Lung (tissue), 11 donors: ENCODE measurements at regions not wholly inside any gene's neighbourhood (a gene's known extent, or its start where the extent isn't known, plus 50 kb on each side); places are given as distances from the start of the nearest gene placed in this dataset.

Experiments
- ATAC-seq: fragments of 200-7000 bp; cut with Tn5 transposase; one replicate; pipeline ENCODE4 v1.9.1; 2020; ENCODE audit warnings: moderate number of reproducible peaks; ENCODE audit not compliant: insufficient read depth, low FRiP score
- DNase-seq, 3 donors: peaks; one replicate each; pipeline ENCODE4 v3.0.0-alpha.2; 2013 to 2017
- H3K27ac ChIP-seq, 2 donors: one replicate each; pipeline ENCODE4 v1.5.1; 2013; ENCODE audit warnings: mild to moderate bottlenecking in 2 of 2, moderate library complexity in 2 of 2, control low read depth in 1 of 2, inconsistent platforms in 1 of 2, low read depth in 1 of 2, low read length in 1 of 2
- H3K27me3 ChIP-seq, 3 donors: one replicate each; pipeline ENCODE4 v1.5.1; 2013; ENCODE audit warnings: low read length in 2 of 3; ENCODE audit not compliant: control insufficient read depth in 3 of 3, insufficient read depth in 3 of 3
- H3K36me3 ChIP-seq, 4 donors: one replicate each; pipeline ENCODE4 v1.5.1; 2013; ENCODE audit warnings: low read length in 4 of 4, mild to moderate bottlenecking in 1 of 4, moderate library complexity in 1 of 4; ENCODE audit not compliant: control insufficient read depth in 4 of 4, insufficient read depth in 4 of 4
- H3K4me1 ChIP-seq, 5 donors: one replicate each; pipeline ENCODE4 v1.5.1; 2013; ENCODE audit warnings: low read length in 5 of 5, mild to moderate bottlenecking in 2 of 5, moderate library complexity in 1 of 5; ENCODE audit not compliant: control insufficient read depth in 5 of 5, insufficient read depth in 5 of 5
- H3K4me3 ChIP-seq: one replicate; pipeline ENCODE4 v1.5.1; 2013; ENCODE audit warnings: mild to moderate bottlenecking, control low read depth, moderate library complexity
- H3K9ac ChIP-seq, 2 donors: one replicate each; pipeline ENCODE4 v1.5.1; 2013; ENCODE audit warnings: low read length in 2 of 2, control low read depth in 1 of 2; ENCODE audit not compliant: insufficient read depth in 1 of 2
- H3K9me3 ChIP-seq, 4 donors: one replicate each; pipeline ENCODE4 v1.5.1; 2013; ENCODE audit warnings: low read length in 3 of 4, mild to moderate bottlenecking in 1 of 4, moderate library complexity in 1 of 4; ENCODE audit not compliant: control insufficient read depth in 4 of 4, insufficient read depth in 3 of 4
- WGBS, 2 donors: extraction: QIAGEN DNeasy Blood & Tissue Kit; methylation state at CpG; one replicate each; pipeline ENCODE4 v1.1.7; 2013; 5-methylcytosine and 5-hydroxymethylcytosine counted together
- TF ChIP-seq, protein P1 (sequence below): IDR thresholded peaks from 2 replicates; pipeline ENCODE4 v1.5.1; 2012; ENCODE audit warnings: mild to moderate bottlenecking; ENCODE audit errors: control extremely low read depth, extremely low read depth
- donor health status: control.
- donor health status: control.
- donor health status: Bipolar disorder and iron deficiency.
- donor health status: healthy.
- donor health status: DM: yes; HTN: yes; CAD: no.

DNA sequence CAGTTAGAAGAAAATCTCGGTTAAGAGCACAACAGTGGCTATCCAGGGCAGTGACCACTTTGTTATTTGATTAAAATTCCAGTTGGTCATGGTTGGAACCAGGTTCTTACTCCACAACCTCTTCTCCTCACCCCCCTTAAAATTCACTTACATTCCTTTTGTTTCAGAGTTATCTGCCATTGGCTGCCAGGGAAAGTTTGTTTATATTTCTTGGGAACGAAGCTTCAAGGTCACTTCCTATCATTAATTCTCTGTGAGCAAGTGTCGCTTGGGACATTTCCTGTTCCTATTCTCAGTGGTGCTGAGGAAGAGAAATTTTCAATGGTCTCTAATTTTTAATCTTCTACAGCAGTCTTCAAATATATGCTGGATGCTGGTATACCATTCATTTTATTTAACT, 121.1 kb upstream of the COL21A1 start:
- DNase-seq (peak in 1 of 3 donors; percentile 53), ATAC-seq (no peak)
- H3K4me3 ChIP-seq: no peak overlapping the region
- H3K4me1 ChIP-seq: peaks cover 4 to 33% (median 26%) of the 10 kb centered on the region in 5 donors
- peak overlapping the region in 1 of 2 donors; percentile 21 for H3K27ac ChIP-seq
- no peaks in the 10 kb centered on the region for H3K36me3 ChIP-seq
- 37 to 39% methylated on average over 3 of the region's 3 CpGs for WGBS, 2 donors
- no peak overlapping the region for H3K9ac ChIP-seq
- no peaks in the 10 kb centered on the region for H3K9me3 ChIP-seq
- H3K27me3 ChIP-seq: no peaks in the 10 kb centered on the region
- TF ChIP-seq, protein P1, sequence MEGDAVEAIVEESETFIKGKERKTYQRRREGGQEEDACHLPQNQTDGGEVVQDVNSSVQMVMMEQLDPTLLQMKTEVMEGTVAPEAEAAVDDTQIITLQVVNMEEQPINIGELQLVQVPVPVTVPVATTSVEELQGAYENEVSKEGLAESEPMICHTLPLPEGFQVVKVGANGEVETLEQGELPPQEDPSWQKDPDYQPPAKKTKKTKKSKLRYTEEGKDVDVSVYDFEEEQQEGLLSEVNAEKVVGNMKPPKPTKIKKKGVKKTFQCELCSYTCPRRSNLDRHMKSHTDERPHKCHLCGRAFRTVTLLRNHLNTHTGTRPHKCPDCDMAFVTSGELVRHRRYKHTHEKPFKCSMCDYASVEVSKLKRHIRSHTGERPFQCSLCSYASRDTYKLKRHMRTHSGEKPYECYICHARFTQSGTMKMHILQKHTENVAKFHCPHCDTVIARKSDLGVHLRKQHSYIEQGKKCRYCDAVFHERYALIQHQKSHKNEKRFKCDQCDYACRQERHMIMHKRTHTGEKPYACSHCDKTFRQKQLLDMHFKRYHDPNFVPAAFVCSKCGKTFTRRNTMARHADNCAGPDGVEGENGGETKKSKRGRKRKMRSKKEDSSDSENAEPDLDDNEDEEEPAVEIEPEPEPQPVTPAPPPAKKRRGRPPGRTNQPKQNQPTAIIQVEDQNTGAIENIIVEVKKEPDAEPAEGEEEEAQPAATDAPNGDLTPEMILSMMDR: no peak

DNA sequence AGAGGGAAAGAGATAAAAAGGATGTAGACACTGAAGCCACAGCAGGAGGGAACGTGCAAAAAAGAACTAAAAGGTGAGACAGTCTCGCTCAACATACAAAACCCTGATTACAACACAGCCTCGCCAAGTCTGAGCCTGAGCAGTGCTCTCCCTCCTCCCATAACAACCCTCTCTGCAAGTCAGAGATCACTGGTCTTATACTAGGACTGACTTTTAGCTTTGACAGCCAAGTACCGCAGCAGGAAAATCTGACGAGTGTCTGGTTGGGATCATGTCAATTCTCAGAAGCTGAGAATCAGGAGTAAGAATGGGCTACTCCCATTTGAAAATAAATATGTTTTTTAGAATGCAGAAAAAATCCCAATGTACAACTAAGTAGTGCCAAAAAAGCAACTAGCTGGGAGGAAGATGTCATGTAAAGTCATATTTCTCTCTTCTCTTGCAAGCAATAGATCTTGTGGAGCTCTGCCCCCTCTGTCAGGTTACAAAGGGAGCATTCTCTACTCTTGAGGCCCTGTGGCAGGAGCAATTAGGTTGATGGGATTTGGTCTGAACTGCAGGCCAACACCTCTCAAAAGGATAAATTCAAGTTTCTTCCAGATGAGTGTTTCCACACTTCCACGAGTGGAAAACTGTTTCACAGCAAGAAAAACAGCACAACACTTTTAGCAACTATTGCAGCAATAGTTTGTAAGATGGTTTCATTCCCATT, 118.9 kb upstream of the COL21A1 start:
- WGBS, 2 donors: 73 to 77% methylated on average over 6 of the region's 6 CpGs
- Histone ChIP-seq H3K9ac (peak overlapping the region in 1 of 2 donors; percentile 23), H3K36me3 (no peaks in the 10 kb centered on the region), H3K27me3 (no peaks in the 10 kb centered on the region), H3K9me3 (no peaks in the 10 kb centered on the region), H3K4me1 (peaks cover 3 to 15% (median 12%) of the 10 kb centered on the region in 5 donors), H3K27ac (no peak overlapping the region), H3K4me3 (no peak overlapping the region)
- no peak for ATAC-seq
- no peak for DNase-seq
- TF ChIP-seq, protein P1: no peak

DNA sequence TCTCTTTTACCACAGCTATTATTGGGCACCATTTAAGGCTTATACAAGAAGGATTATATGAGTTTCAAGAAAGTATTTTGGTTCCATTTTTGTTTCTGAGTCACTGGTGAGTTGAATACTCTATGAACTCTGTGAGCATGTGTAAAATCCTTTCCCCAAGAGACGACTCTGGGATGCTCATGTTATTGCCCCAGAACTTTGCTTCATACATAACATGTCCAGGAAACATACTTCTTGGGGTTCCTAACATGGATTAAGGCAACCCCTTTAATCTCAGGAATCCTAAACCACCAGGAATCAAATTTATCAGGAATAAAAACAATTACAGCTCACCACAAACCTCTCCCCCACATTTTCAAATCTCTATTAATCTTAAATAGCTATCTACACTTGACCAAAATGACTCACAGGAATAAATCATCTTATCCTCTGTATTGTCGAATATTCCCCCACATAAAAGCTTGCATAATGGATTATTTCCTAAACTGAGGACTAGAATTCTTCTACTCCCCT, 117.5 kb upstream of the COL21A1 start:
- no peaks in the 10 kb centered on the region for H3K9me3 ChIP-seq
- no peak overlapping the region for H3K27ac ChIP-seq
- H3K4me1 ChIP-seq: peaks cover 2 to 9% (median 5%) of the 10 kb centered on the region in 5 donors
- no peak overlapping the region for H3K9ac ChIP-seq
- H3K27me3 ChIP-seq: no peaks in the 10 kb centered on the region
- DNase-seq (no peak), ATAC-seq (no peak)
- WGBS, 2 donors: 60 to 80% methylated on average over 2 of the region's 2 CpGs
- no peak overlapping the region for H3K4me3 ChIP-seq
- H3K36me3 ChIP-seq: no peaks in the 10 kb centered on the region
- TF ChIP-seq, protein P1: no peak
